ENCODE measurements at regions not wholly inside any gene's neighbourhood (a gene's known extent, or its start where the extent isn't known, plus 50 kb on each side); places are given as distances from the start of the nearest gene placed in this dataset.
A peak's percentile ranks its signal among the peaks of the same experiment; 100 is the strongest.

DNA sequence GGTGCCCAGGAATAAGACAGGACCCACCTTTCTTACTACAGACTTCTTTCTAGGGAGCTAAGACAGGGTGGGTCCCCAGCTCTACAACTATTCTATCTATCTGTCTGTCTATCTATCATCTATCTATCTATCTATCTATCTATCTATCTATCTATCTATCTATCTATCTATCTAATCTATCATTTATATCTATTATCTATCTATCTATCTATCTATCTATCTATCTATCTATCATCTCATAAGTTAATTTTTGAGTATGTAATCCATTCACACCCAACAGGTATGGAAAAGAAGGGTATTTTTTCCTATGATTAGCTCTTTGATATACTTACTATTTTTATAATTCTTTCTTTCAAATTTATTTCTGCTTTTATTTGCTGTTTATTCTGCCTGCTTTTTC lies 55.9 kb downstream of the BAMBI start:
- Histone ChIP-seq H4K20me1 (ENCODE audit: insufficient read depth, low read length) (no peaks in the 10 kb centered on the region), H3K27ac (ENCODE audit: low read depth, low read length) (no peak overlapping the region), H3K4me2 (ENCODE audit: insufficient read depth, low read length) (no peak overlapping the region), H3K4me1 (ENCODE audit: insufficient read depth, low read length) (peaks cover 10% of the 10 kb centered on the region), H2AFZ (ENCODE audit: low read length) (no peak overlapping the region), H3K27me3 (ENCODE audit: insufficient read depth, low read length) (peaks cover 9% of the 10 kb centered on the region), H3K4me3 (ENCODE audit: insufficient read depth, low read length) (no peak overlapping the region), H3K79me2 (ENCODE audit: insufficient read depth, low read length) (no peaks in the 10 kb centered on the region), H3K36me3 (ENCODE audit: insufficient read depth, low read length) (no peaks in the 10 kb centered on the region), H3K9me3 (ENCODE audit: low read depth, low read length) (peaks cover 4% of the 10 kb centered on the region)
- no peak for DNase-seq (ENCODE audit: insufficient read length, low spot score, missing footprints)
- TF ChIP-seq, protein P1, sequence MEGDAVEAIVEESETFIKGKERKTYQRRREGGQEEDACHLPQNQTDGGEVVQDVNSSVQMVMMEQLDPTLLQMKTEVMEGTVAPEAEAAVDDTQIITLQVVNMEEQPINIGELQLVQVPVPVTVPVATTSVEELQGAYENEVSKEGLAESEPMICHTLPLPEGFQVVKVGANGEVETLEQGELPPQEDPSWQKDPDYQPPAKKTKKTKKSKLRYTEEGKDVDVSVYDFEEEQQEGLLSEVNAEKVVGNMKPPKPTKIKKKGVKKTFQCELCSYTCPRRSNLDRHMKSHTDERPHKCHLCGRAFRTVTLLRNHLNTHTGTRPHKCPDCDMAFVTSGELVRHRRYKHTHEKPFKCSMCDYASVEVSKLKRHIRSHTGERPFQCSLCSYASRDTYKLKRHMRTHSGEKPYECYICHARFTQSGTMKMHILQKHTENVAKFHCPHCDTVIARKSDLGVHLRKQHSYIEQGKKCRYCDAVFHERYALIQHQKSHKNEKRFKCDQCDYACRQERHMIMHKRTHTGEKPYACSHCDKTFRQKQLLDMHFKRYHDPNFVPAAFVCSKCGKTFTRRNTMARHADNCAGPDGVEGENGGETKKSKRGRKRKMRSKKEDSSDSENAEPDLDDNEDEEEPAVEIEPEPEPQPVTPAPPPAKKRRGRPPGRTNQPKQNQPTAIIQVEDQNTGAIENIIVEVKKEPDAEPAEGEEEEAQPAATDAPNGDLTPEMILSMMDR (IDR thresholded peaks at IDR 0.05; ENCODE audit: extremely low read depth, low read depth, low read length) = no peak

DNA sequence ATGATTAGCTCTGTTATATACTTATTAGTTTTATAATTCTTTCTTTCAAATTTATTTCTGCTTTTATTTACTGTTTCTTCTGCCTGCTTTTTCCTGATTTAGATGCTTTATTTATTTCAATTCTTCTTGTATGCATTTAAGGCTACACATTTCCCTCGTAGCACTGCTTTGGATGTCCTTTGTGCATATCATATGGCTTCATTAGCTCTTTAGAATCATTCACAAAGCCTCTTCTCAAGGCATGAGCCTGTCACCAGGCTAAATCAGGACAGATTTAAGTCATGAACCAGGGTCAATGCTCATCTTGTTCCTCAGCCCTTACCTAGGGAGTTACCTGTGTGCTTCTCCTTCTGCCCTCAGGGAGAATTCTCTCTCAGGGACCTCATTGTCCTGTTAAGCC lies 56.3 kb downstream of the BAMBI start:
- Histone ChIP-seq H4K20me1 (ENCODE audit: insufficient read depth, low read length) (no peaks in the 10 kb centered on the region), H3K9me3 (ENCODE audit: low read depth, low read length) (peaks cover 4% of the 10 kb centered on the region), H3K4me3 (ENCODE audit: insufficient read depth, low read length) (no peak overlapping the region), H2AFZ (ENCODE audit: low read length) (no peak overlapping the region), H3K27ac (ENCODE audit: low read depth, low read length) (no peak overlapping the region), H3K27me3 (ENCODE audit: insufficient read depth, low read length) (peaks cover 9% of the 10 kb centered on the region), H3K4me2 (ENCODE audit: insufficient read depth, low read length) (no peak overlapping the region), H3K4me1 (ENCODE audit: insufficient read depth, low read length) (peaks cover 10% of the 10 kb centered on the region), H3K79me2 (ENCODE audit: insufficient read depth, low read length) (no peaks in the 10 kb centered on the region), H3K36me3 (ENCODE audit: insufficient read depth, low read length) (no peaks in the 10 kb centered on the region)
- no peak for DNase-seq (ENCODE audit: insufficient read length, low spot score, missing footprints)
- TF ChIP-seq, protein P1 (IDR thresholded peaks at IDR 0.05; ENCODE audit: extremely low read depth, low read depth, low read length) = no peak

DNA sequence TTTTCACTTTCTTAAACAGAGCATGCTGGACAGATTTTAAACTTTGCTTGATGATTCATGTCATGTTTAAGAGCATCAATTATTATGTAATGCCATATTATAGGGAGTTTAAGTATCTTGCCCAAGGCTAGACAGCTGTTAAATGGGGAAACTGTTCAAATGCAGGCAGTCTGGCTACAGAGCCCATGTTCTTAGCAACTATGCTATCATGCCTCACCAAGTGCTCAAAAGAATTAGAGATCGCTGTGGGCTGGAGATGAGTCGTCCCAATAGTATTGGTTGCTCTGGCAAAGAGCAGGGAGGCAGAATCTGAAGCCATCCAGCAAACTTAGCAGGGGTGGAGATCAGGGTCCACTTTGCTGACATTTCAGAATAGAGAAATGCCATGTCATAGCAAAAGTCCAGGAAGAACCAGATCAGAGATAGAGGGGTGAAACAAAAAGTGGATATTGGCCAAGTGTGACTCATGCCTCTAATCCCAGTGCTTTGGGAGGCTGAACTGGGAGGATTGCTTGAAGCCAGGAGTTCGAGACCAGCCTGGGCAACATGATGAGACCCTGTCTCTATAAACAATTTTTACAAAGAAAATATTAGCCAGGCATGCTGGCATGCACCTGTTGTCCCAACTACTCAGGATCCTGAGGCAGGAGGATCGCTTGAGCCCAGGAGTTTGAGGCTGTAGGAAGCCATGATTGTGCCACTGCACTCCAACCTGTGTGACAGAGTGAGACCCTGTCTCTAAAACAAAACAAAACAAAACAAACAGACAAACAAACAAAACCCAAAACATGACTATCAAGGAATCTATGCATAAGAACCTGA lies 57.8 kb downstream of the BAMBI start:
- DNase-seq (ENCODE audit: insufficient read length, low spot score, missing footprints) = peak; percentile 89
- Histone ChIP-seq H3K79me2 (ENCODE audit: insufficient read depth, low read length) (no peaks in the 10 kb centered on the region), H3K9me3 (ENCODE audit: low read depth, low read length) (peaks cover 4% of the 10 kb centered on the region), H3K27ac (ENCODE audit: low read depth, low read length) (peak overlapping the region; percentile 36), H3K4me1 (ENCODE audit: insufficient read depth, low read length) (peaks cover 6% of the 10 kb centered on the region), H4K20me1 (ENCODE audit: insufficient read depth, low read length) (no peaks in the 10 kb centered on the region), H3K36me3 (ENCODE audit: insufficient read depth, low read length) (no peaks in the 10 kb centered on the region), H2AFZ (ENCODE audit: low read length) (no peak overlapping the region), H3K4me3 (ENCODE audit: insufficient read depth, low read length) (no peak overlapping the region), H3K27me3 (ENCODE audit: insufficient read depth, low read length) (peaks cover 13% of the 10 kb centered on the region), H3K4me2 (ENCODE audit: insufficient read depth, low read length) (no peak overlapping the region)
- TF ChIP-seq, protein P1 (IDR thresholded peaks at IDR 0.05; ENCODE audit: extremely low read depth, low read depth, low read length) = no peak

DNA sequence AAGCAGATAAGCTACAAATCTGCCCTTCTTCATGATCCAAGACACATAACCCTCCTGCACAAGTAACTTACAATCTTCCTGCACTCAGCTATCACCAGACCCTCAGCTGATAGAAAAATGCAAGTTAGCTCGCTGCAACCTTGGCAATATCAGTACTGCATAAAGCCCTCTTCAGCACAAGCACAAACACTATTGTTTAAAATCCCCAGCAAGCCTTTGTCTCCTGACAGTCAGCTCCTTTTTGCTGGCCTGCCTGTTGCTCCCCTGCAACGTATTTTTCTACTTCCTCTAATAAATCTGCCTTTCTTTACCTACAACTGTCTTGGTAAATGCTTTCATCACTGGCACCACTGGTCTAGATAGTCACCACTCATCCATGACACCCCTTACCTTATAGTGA lies 59.8 kb downstream of the BAMBI start:
- no peak for DNase-seq (ENCODE audit: insufficient read length, low spot score, missing footprints)

More for the DNA sequence above, 59.8 kb downstream of the BAMBI start:
- TF ChIP-seq, protein P1 (IDR thresholded peaks at IDR 0.05; ENCODE audit: extremely low read depth, low read depth, low read length) = no peak
- Histone ChIP-seq H3K4me2 (ENCODE audit: insufficient read depth, low read length) (no peak overlapping the region), H4K20me1 (ENCODE audit: insufficient read depth, low read length) (no peaks in the 10 kb centered on the region), H3K4me1 (ENCODE audit: insufficient read depth, low read length) (no peaks in the 10 kb centered on the region), H3K27me3 (ENCODE audit: insufficient read depth, low read length) (peaks cover 13% of the 10 kb centered on the region), H3K4me3 (ENCODE audit: insufficient read depth, low read length) (no peak overlapping the region), H3K9me3 (ENCODE audit: low read depth, low read length) (peaks cover 4% of the 10 kb centered on the region), H3K27ac (ENCODE audit: low read depth, low read length) (no peak overlapping the region), H3K79me2 (ENCODE audit: insufficient read depth, low read length) (no peaks in the 10 kb centered on the region), H2AFZ (ENCODE audit: low read length) (no peak overlapping the region), H3K36me3 (ENCODE audit: insufficient read depth, low read length) (no peaks in the 10 kb centered on the region)

Measured in osteoblast (primary cell).